GM12872 (cell line): ENCODE measurements at regions not wholly inside any gene's neighbourhood (a gene's known extent, or its start where the extent isn't known, plus 50 kb on each side); places are given as distances from the start of the nearest gene placed in this dataset.

Experiments used
- TF ChIP-seq, protein P1 (sequence below): IDR thresholded peaks from 3 replicates; pipeline ENCODE4 v1.5.1; 2011; ENCODE audit warnings: low read depth, mild to moderate bottlenecking, low read length, moderate library complexity; ENCODE audit not compliant: insufficient read depth

DNA sequence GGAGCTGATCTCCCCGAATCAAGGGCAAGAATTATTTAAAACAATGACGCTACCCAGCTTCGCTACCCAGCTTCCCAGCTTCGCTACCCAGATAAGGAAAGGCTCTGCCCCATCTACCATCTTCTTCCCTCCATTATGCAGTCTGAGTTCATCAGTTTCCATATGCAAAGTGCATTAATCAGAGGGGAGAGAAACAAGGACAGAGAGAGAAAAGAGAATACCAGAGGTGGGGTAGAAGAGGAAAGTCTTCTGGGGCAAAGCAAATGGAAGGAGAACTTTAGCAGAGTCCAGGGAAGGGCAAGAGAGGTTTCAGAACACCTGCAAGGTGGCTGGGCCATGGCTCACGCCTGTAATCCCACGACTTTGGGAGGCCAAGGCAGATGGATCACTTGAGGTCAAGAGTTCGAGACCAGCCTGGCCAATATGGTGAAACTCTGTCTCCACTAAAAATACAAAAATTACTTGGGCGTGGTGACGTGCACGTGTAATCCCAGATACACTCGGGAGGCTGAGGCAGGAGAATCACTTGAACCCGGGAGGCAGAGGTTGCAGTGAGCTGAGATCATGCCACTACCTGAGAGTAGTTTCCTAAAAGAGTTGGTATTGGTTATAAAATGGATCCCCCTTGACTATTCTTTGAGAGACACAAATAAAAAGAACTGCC lies 70.4 kb upstream of the SPATA12 start:
- TF ChIP-seq, protein P1, sequence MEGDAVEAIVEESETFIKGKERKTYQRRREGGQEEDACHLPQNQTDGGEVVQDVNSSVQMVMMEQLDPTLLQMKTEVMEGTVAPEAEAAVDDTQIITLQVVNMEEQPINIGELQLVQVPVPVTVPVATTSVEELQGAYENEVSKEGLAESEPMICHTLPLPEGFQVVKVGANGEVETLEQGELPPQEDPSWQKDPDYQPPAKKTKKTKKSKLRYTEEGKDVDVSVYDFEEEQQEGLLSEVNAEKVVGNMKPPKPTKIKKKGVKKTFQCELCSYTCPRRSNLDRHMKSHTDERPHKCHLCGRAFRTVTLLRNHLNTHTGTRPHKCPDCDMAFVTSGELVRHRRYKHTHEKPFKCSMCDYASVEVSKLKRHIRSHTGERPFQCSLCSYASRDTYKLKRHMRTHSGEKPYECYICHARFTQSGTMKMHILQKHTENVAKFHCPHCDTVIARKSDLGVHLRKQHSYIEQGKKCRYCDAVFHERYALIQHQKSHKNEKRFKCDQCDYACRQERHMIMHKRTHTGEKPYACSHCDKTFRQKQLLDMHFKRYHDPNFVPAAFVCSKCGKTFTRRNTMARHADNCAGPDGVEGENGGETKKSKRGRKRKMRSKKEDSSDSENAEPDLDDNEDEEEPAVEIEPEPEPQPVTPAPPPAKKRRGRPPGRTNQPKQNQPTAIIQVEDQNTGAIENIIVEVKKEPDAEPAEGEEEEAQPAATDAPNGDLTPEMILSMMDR: no peak

GRCh38 chr3:56989169-56989976 lies 71.1 kb upstream of the SPATA12 start:
- TF ChIP-seq, protein P1: no peak

DNA sequence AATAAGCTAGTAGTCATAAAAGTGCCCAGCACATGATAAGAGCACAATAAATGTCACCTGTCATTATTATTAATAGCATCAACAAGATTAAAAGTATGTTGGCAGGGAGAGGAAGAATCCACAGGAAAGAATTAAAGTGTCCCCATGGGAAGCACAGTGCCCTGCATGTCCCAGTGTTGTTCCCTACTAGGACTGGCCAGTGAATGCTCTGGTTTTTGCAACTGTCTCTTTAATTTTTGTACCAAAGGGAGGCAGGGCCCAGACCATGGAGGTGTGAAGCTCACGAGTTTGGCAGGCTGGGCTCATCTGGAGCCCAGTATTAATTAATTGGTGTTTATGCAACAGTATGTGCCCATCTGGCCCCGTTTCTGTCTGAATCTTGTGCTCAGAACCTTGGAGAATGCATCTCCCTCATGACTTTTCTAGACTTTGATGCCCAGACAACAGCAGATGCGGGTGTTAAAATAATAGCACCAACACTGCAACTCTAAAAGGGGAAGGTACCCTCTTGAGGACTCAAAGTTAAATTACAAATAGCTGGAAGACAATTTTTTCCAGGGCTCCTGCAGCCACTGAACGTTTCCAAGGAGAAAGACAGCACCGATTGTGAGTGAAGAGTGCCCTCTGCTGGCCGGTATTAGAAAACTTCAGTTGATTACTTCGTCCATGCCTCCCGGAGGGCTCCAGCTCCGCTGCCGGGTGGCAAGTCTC lies 71.9 kb upstream of the SPATA12 start:
- TF ChIP-seq, protein P1: peak; percentile 69

DNA sequence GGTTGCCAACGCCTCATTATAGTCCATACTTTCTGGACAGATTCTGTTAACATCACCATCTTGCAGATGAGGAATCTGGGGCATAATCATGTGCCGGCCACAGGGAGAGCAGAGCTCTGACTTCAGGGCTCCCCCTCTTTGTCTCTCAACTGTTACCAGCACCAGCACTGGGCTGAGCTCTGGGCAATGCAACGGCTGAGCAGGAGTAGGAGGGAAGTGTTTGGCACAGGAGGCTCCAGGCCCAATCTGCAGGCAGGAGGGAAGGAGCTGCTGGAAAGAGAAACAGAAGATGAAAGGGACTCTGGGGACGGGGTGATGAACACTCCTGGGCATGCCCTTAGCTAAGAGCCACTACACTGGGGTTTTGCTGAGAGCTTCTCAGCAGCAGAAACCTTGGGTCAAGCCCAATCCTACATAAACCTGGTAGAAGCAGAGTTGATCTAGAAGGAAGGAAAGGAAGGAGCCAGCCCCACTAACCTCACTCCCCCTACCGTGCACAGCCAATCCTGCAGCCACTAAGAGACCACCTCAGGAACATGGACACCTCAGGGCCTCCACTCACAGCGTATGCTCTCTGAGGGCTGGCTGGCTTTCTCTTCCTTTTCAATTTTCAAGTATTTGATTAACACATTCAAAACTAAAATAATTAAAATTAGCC lies 73.1 kb upstream of the SPATA12 start:
- TF ChIP-seq, protein P1: peak; percentile 25; the same call in 1 of the 3 replicates

- TF ChIP-seq, protein P1: no peak
Measured at GRCh38 chr3:56986347-56986746, 74.1 kb upstream of the SPATA12 start.

DNA sequence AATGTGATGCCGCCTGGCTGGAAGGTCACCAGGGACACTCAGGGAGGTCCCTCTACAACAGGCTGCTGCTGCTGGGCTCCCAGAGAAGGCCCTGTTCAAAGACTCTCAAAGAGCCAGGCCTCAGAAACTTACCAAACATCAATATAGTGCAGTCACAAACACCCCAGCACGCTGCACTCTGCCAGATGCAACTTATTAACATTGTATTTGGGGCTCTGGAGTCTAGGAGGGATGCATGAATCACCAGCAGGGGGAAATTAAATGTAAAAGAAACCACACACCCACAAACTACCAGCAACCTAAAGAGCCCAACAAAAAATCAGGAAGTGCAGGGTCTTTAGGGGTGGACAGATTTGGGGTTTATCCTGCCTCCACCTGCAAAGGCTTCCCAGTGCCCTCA lies 74.6 kb upstream of the SPATA12 start:
- TF ChIP-seq, protein P1: no peak

- TF ChIP-seq, protein P1: no peak
Measured at GRCh38 chr3:56985460-56985859, 75.0 kb upstream of the SPATA12 start.
